ENCODE measurements at regions not wholly inside any gene's neighbourhood (a gene's known extent, or its start where the extent isn't known, plus 50 kb on each side); places are given as distances from the start of the nearest gene placed in this dataset.
"Not testable (repeated sequence)": the region's sequence is repeated elsewhere in the genome, so short reads cannot be mapped to it uniquely, and the experiment has no call there.

GRCh38 chr6:88502391-88502790 lies 336.2 kb upstream of the CNR1 start:
- intact Hi-C loops (cut with DNase I) = no loop called here
- H3K9me3 ChIP-seq = peaks cover 0 to 23% (median 1%) of the 10 kb centered on the region in 12 donors
- WGBS, 4 donors = 69 to 88% (median 81%) methylated on average over 3 of the region's 3 CpGs
- no peaks in the 10 kb centered on the region for H3K36me3 ChIP-seq
- H3K27me3 ChIP-seq = peaks cover 0 to 7% (median 0%) of the 10 kb centered on the region in 9 donors
- DNase-seq (no peak), ATAC-seq (no peak)
- H3K27ac ChIP-seq = no peak overlapping the region
- H3K4me1 ChIP-seq = no peaks in the 10 kb centered on the region
- H3K4me3 ChIP-seq = no peak overlapping the region
- TF ChIP-seq CTCF (IDR thresholded peaks at IDR 0.05) (no peak), POLR2A (IDR thresholded peaks at IDR 0.05) (no peak)

DNA sequence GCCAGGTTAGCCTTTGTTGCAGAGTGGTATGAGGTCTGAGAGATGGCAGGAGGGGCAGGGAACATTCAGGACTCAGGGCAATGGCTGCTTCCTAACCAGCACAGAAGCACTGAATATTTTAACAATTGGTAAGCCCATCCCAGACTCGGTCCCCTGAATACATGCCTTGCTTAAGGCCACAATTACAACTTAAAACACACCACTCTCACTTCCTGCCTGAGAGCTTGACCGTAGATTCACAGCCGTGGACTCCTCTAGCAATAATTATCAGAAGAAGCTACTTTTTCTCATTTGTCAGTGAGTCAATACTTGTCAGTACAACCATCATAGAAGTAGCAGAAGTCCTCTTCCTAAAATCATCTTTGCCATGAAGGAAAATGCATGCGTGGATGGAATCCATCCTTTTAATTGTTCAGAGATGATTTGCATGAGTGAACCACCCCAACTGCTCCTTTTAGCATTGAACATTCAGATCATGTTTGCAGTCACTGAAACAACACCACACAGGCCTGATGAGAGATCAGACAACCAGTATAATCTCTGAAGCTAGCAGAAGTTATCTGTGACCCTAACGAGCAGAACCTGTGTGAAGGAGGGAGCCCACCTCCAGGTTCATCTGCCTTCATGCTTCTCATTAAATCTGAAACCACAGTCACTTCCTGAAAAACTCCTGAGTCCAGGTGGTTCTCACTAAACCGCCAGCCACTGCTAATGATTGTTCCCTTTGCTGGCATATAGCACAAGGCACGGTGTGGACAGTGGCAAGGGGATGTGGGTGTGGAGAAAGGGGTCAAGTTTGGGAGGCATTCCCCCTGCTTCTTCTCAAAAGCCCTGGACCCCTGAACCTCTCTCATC lies 333.9 kb upstream of the CNR1 start:
- no peak for DNase-seq
- no peak for ATAC-seq
- Histone ChIP-seq H3K27ac (no peak overlapping the region), H3K9me3 (peaks cover 0 to 6% (median 0%) of the 10 kb centered on the region in 12 donors), H3K36me3 (no peaks in the 10 kb centered on the region), H3K27me3 (peaks cover 0 to 7% (median 0%) of the 10 kb centered on the region in 9 donors), H3K4me3 (no peak overlapping the region), H3K4me1 (no peaks in the 10 kb centered on the region)
- TF ChIP-seq POLR2A (IDR thresholded peaks at IDR 0.05) (no peak), CTCF (IDR thresholded peaks at IDR 0.05) (no peak)
- intact Hi-C loops (cut with DNase I) = loop anchor here in 5 of 10 donors (10.0 kb wide), 2 partner anchors 565 to 1105 kb away; no protein-coding TSS in a partner anchor
- 62 to 75% (median 71%) methylated on average over 7 of the region's 7 CpGs for WGBS, 4 donors

- ATAC-seq = no peak
- no peak for DNase-seq
These were observed 333.3 kb upstream of the CNR1 start for GRCh38 chr6:88499436-88499835.

DNA sequence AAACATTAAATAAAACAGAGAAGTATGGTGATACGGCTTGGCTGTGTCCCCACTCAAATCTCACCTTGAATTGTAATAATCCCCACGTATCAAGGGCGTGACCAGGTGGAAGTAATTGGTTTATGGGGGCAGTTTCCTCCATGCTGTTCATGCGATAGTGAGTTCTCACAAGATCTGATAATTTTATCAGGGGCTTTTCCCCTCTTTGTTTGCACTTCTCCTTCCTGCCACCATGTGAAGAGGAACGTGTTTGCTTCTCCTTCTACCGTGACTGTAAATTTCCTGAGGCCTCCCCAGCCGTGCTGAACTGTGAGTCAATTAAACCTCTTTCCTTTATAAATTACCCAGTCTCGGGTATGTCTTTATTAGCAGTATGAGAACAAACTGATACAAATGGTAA lies 331.3 kb upstream of the CNR1 start:
- WGBS, 4 donors = 50 to 65% (median 55%) methylated on average over 8 of the region's 8 CpGs
- not testable (repeated sequence) for H3K9me3 ChIP-seq, H3K36me3 ChIP-seq, ATAC-seq, H3K27ac ChIP-seq, H3K27me3 ChIP-seq, H3K4me3 ChIP-seq, DNase-seq, H3K4me1 ChIP-seq
- intact Hi-C loops (cut with DNase I) = loop anchor here in 5 of 10 donors (10.0 kb wide), 2 partner anchors 563 to 1103 kb away; no protein-coding TSS in a partner anchor

More at GRCh38 chr6:88499436-88499835, 333.3 kb upstream of the CNR1 start:
- Histone ChIP-seq H3K27me3 (peaks cover 0 to 7% (median 0%) of the 10 kb centered on the region in 9 donors), H3K4me1 (no peaks in the 10 kb centered on the region), H3K4me3 (no peak overlapping the region), H3K9me3 (no peaks in the 10 kb centered on the region), H3K36me3 (no peaks in the 10 kb centered on the region), H3K27ac (no peak overlapping the region)
- TF ChIP-seq CTCF (IDR thresholded peaks at IDR 0.05) = no peak
- TF ChIP-seq POLR2A (IDR thresholded peaks at IDR 0.05) = no peak
- intact Hi-C loops (cut with DNase I) = loop anchor here in 5 of 10 donors (10.0 kb wide), 2 partner anchors 565 to 1105 kb away; no protein-coding TSS in a partner anchor
- 73 to 86% (median 77%) methylated on average over 3 of the region's 3 CpGs for WGBS, 4 donors
